Stomach (tissue), 8 donors: ENCODE measurements at regions not wholly inside any gene's neighbourhood (a gene's known extent, or its start where the extent isn't known, plus 50 kb on each side); places are given as distances from the start of the nearest gene placed in this dataset.

Source experiments
- DNase-seq, 2 donors: peaks; one replicate each; pipeline versions ENCODE4 v3.0.0 to v3.0.0-alpha.2; 2013 to 2019
- H3K27ac ChIP-seq, 5 donors: fragments of 200-600 bp in 4 of 5; sonication (generic) in 4 of 5; one replicate each; pipeline ENCODE4 v1.5.1; 2013 to 2019; ENCODE audit warnings: mild to moderate bottlenecking in 1 of 5, moderate library complexity in 1 of 5
- H3K27me3 ChIP-seq, 3 donors: fragments of 200-600 bp; sonication (generic); one replicate each; pipeline ENCODE4 v1.5.1; 2017 to 2019; ENCODE audit warnings: mixed run types in 1 of 3
- H3K36me3 ChIP-seq, 4 donors: fragments of 200-600 bp; sonication (generic); 1 replicate in 3 of 4; 2 replicates in 1 of 4; pipeline ENCODE4 v1.5.1; 2016 to 2019
- H3K4me1 ChIP-seq, 4 donors: fragments of 200-600 bp; sonication (generic); one replicate each; pipeline ENCODE4 v1.5.1; 2016 to 2019
- H3K4me3 ChIP-seq, 4 donors: fragments of 200-600 bp; sonication (generic) in 3 of 4; one replicate each; pipeline ENCODE4 v1.5.1; 2016 to 2019; ENCODE audit warnings: mild to moderate bottlenecking in 1 of 4
- H3K9me3 ChIP-seq, 4 donors: fragments of 200-600 bp; sonication (generic); one replicate each; pipeline ENCODE4 v1.5.1; 2016 to 2019
- EP300 ChIP-seq: sonication (generic); formaldehyde crosslinking; IDR thresholded peaks from one replicate; pipeline ENCODE4 v1.6.1; 2017; ENCODE audit warnings: antibody characterized with exemption
- POLR2A ChIP-seq, 4 donors: fragments of 450-650 bp; IDR thresholded peaks; one replicate each; pipeline ENCODE4 v1.6.1; 2016; ENCODE audit warnings: antibody characterized with exemption in 4 of 4, control low read depth in 2 of 4, mild to moderate bottlenecking in 1 of 4, moderate library complexity in 1 of 4
- POLR2AphosphoS5 ChIP-seq, 3 donors: sonication (generic); formaldehyde crosslinking; IDR thresholded peaks; one replicate each; pipeline ENCODE4 v1.6.1; 2016; ENCODE audit warnings: antibody characterized with exemption in 3 of 3
- WGBS, 5 donors: extraction: QIAGEN DNeasy Blood & Tissue Kit in 3 of 5; methylation state at CpG; one replicate each; pipeline versions ENCODE4 v1.1.5 to v1.1.7; 2013 to 2018; 5-methylcytosine and 5-hydroxymethylcytosine counted together
- intact Hi-C: fragments of 100-400 bp; cut with DNase I; formaldehyde crosslinking; loops from one replicate; pipeline ENCODE4 v1.15.1; 2023; ENCODE audit warnings: low total_unique reads
- TF ChIP-seq, protein P1 (sequence below), 7 experiments: fragments of 450-650 bp in 4 of 7; fragments of 200-600 bp in 3 of 7; sonication (generic) in 3 of 7; IDR thresholded peaks; one replicate each; pipeline ENCODE4 v1.5.1; 2016 to 2019; ENCODE audit warnings: antibody characterized with exemption in 7 of 7, control low read depth in 2 of 7, mild to moderate bottlenecking in 1 of 7
- donor health status: healthy with polysubstance abuse.
- donor health status: Bipolar disorder and iron deficiency.
- donor health status: healthy.

DNA sequence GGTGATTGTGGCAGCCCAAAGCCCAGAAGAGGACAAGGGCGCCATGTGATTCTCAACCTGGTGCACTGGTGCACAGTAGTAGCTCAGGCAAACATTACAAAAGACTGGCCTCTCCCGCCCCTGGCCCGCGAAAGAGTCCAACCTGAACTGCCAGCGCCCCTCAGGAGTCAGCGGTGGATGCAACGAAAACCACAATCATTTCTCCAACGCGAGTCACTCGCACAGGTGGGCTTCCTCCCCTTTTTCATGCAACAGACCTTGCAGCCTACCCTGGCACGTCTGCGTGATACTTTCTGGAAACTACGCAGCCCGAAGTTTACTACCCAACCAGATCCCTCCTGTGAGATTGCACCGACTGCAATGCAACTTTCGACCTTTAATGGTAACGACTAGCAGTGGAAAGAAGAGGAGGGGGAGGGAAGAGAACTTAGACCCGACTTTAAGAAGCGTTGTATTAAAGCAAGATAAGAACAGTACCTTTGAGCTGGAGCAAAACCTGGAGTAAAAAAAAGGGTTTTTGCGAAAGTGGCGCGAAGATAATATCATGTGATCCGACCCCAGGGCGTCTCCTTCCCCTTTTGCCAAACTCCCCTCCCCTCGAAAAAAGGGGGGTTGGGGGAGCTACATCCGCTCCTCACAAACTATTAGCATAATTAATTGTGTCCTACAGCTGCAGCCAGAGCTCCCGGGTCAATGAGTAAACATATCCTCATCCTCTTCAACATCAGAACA, 63.3 kb upstream of the CCDC160 start:
- peaks cover 0 to 19% (median 19%) of the 10 kb centered on the region in 3 donors for H3K27me3 ChIP-seq
- WGBS, 5 donors = 3 to 33% (median 6%) methylated on average over 15 to 27 of the region's 27 CpGs
- TF ChIP-seq, protein P1, sequence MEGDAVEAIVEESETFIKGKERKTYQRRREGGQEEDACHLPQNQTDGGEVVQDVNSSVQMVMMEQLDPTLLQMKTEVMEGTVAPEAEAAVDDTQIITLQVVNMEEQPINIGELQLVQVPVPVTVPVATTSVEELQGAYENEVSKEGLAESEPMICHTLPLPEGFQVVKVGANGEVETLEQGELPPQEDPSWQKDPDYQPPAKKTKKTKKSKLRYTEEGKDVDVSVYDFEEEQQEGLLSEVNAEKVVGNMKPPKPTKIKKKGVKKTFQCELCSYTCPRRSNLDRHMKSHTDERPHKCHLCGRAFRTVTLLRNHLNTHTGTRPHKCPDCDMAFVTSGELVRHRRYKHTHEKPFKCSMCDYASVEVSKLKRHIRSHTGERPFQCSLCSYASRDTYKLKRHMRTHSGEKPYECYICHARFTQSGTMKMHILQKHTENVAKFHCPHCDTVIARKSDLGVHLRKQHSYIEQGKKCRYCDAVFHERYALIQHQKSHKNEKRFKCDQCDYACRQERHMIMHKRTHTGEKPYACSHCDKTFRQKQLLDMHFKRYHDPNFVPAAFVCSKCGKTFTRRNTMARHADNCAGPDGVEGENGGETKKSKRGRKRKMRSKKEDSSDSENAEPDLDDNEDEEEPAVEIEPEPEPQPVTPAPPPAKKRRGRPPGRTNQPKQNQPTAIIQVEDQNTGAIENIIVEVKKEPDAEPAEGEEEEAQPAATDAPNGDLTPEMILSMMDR (IDR thresholded peaks at IDR 0.05) = no peak
- TF ChIP-seq EP300 = no peak
- TF ChIP-seq POLR2AphosphoS5 (IDR thresholded peaks at IDR 0.05) = no peak
- TF ChIP-seq POLR2A (IDR thresholded peaks at IDR 0.05) = no peak
- H3K4me3 ChIP-seq = peak overlapping the region; percentile 49 to 68 (median 54)
- no peaks in the 10 kb centered on the region for H3K9me3 ChIP-seq
- H3K4me1 ChIP-seq = peaks cover 0 to 14% (median 6%) of the 10 kb centered on the region in 4 donors
- intact Hi-C loops = no loop called here
- peak in 1 of 2 donors; percentile 16 for DNase-seq
- no peak overlapping the region for H3K27ac ChIP-seq
- no peaks in the 10 kb centered on the region for H3K36me3 ChIP-seq

DNA sequence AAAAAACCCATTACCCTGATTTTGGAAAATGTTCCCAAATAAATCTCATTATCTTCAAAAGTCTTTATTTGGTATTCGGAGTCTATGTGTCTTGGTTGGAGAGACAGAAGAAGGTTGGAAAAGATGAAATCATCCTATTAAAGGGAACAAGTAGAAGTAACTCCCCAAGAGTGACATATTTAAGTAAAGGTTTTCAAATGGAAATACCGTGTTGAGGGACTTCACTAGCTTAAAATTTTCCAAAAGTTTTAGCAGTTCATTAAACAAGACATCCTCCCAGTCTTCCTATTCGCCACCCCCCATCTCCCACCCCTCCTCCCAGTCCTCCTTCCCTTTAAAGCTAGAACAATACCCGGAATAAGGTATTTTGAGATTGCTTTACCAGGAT, 62.7 kb upstream of the CCDC160 start:
- 35 to 51% (median 40%) methylated on average over 4 of the region's 4 CpGs for WGBS, 5 donors
- no peak overlapping the region for H3K4me3 ChIP-seq

DNA sequence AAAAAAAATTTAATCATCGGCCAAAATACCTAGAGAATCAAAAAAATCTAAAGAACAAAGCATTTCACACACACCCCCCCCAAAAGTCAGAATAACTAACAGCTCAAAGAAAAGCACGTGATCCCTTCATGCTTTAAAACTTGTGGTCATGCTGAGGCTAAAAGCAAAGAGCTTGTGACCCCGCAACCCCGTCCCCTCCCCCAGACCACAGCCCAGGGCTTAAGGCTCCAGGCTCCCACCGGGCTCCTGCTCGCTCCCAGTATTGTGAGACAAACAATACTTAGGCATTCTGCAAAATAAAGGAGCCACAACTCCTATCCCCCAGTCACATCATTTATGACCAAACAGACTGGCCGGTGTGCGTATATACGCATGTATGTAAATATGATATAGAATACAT, 62.1 kb upstream of the CCDC160 start:
- WGBS, 5 donors = 58 to 84% (median 76%) methylated on average over 9 of the region's 9 CpGs
- H3K4me3 ChIP-seq = no peak overlapping the region
- peaks cover 0 to 19% (median 19%) of the 10 kb centered on the region in 3 donors for H3K27me3 ChIP-seq
- H3K36me3 ChIP-seq = no peaks in the 10 kb centered on the region
- H3K9me3 ChIP-seq = no peaks in the 10 kb centered on the region
- no peak overlapping the region for H3K27ac ChIP-seq
- no peak for TF ChIP-seq EP300
- TF ChIP-seq POLR2AphosphoS5 (IDR thresholded peaks at IDR 0.05) = no peak
- TF ChIP-seq, protein P1 (IDR thresholded peaks at IDR 0.05) = no peak
- TF ChIP-seq POLR2A (IDR thresholded peaks at IDR 0.05) = no peak
- peaks cover 0 to 14% (median 6%) of the 10 kb centered on the region in 4 donors for H3K4me1 ChIP-seq
- DNase-seq = no peak
- intact Hi-C loops = no loop called here

More for the DNA sequence above, 62.7 kb upstream of the CCDC160 start:
- Histone ChIP-seq H3K36me3 (no peaks in the 10 kb centered on the region), H3K9me3 (no peaks in the 10 kb centered on the region), H3K4me1 (peaks cover 0 to 14% (median 6%) of the 10 kb centered on the region in 4 donors), H3K27me3 (peaks cover 0 to 19% (median 19%) of the 10 kb centered on the region in 3 donors), H3K27ac (no peak overlapping the region)
- intact Hi-C loops = no loop called here
- no peak for DNase-seq
- no peak for TF ChIP-seq POLR2A (IDR thresholded peaks at IDR 0.05)
- TF ChIP-seq POLR2AphosphoS5 (IDR thresholded peaks at IDR 0.05) = no peak
- TF ChIP-seq, protein P1 (IDR thresholded peaks at IDR 0.05) = no peak
- TF ChIP-seq EP300 = no peak

DNA sequence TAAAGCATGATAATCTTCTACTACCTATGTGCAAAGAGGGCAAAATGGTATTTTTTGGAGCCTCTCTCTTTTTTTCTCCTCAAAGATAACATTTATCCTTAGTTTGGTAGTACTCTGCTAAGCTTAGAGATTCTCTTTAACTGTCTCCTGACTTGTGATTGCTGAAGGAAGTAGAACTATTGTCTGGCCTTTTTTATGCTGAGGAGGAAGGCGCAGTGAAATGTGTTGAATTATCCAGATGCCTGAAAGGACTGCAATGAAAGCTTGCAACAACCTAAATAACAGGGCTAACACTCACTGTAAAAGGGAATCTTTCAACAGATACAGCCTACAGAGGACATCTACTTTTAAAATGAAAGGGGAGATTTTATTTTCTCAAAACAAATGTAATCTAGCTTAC, 59.5 kb upstream of the CCDC160 start:
- H3K27me3 ChIP-seq = peaks cover 3 to 19% (median 13%) of the 10 kb centered on the region in 3 donors
- WGBS, 5 donors = 55 to 94% (median 88%) methylated on average over 1 of the region's 1 CpG
- no peak for DNase-seq
- TF ChIP-seq POLR2AphosphoS5 (IDR thresholded peaks at IDR 0.05) (no peak), EP300 (no peak), POLR2A (IDR thresholded peaks at IDR 0.05) (no peak)
- TF ChIP-seq, protein P1 (IDR thresholded peaks at IDR 0.05) = no peak
- H3K4me3 ChIP-seq = no peak overlapping the region
- no peaks in the 10 kb centered on the region for H3K36me3 ChIP-seq
- intact Hi-C loops = no loop called here
- H3K4me1 ChIP-seq = peaks cover 0 to 12% (median 5%) of the 10 kb centered on the region in 4 donors
- H3K9me3 ChIP-seq = no peaks in the 10 kb centered on the region
- H3K27ac ChIP-seq = no peak overlapping the region
